Dedifferentiated amniotic fluid mesenchymal stem cell (primary cell): ENCODE measurements at regions not wholly inside any gene's neighbourhood (a gene's known extent, or its start where the extent isn't known, plus 50 kb on each side); places are given as distances from the start of the nearest gene placed in this dataset.
A peak's percentile ranks its signal among the peaks of the same experiment; 100 is the strongest.

Experiments
- DNase-seq: peaks from one replicate; pipeline ENCODE4 v3.0.0-alpha.2; 2016; ENCODE audit errors: extremely low spot score

DNA sequence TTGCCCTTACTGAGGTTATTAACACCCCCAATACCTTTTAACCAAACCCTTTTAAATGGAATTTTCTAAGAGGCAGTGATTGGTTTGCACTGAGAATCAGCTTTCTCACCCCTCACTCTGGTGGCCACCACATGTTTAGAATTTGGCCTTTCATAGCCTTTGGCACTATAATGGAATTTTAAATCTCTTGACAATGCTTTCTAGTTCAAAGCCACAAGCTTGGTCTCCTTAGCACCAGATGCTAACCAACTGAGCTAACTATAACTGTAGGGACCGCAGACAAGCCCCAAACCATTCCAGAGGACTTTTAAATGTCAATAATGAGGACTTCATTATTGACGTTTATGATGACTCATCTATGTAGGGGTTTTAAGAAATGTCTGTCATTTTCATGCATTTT lies 238.7 kb upstream of the SNX7 start:
- no peak for DNase-seq

DNA sequence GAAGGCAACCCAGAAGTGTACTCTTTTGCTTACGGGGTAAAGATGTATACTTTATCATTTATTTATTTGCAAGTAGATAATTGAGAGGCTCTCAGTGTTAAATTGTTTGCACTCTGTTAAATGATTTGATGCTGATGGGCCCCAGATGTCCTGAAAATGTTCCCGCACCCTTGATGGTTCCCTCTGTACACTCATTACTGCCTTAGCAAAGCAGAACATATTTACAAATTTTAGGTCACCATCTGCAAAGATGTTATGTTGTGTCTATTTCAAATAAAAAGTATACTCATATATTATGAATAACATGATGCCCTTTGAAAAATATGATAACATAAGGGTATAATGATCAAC lies 240.5 kb upstream of the SNX7 start:
- no peak for DNase-seq

DNA sequence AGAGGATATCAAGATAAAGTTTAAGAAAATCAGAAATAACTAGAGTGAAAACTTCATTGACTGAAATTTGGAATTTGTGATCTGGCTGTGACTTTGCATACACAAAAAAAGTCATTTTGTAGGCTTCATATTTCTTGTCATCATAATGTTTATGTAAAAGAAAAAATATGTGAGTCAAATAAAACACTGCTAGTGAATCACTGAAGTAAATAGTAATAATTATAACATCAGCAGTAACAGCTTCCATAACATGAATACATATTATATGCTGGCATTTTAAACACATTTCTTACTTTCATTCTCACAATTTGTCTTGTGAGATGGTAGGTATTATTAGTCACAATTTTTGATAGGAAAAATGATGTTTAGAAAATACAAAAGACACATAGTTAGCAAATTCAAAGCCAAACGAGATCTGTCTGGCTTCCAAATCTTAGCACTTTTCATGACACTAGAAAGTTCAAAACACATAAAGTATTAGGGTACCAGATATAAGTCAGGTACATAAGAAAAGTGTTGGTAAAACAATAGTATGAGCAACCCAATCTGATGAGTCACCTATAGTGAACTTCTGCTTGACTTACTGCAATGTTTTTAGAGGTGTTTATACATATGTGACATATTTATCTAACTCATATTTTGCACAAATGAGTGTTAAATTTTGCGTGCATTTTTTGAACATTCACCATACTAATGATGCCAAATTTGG lies 241.0 kb upstream of the SNX7 start:
- no peak for DNase-seq

GRCh38 chr1:98417820-98418219 lies 243.7 kb upstream of the SNX7 start:
- no peak for DNase-seq

- DNase-seq, result no peak
Measured at GRCh38 chr1:98410082-98410481, 251.4 kb upstream of the SNX7 start.

DNA sequence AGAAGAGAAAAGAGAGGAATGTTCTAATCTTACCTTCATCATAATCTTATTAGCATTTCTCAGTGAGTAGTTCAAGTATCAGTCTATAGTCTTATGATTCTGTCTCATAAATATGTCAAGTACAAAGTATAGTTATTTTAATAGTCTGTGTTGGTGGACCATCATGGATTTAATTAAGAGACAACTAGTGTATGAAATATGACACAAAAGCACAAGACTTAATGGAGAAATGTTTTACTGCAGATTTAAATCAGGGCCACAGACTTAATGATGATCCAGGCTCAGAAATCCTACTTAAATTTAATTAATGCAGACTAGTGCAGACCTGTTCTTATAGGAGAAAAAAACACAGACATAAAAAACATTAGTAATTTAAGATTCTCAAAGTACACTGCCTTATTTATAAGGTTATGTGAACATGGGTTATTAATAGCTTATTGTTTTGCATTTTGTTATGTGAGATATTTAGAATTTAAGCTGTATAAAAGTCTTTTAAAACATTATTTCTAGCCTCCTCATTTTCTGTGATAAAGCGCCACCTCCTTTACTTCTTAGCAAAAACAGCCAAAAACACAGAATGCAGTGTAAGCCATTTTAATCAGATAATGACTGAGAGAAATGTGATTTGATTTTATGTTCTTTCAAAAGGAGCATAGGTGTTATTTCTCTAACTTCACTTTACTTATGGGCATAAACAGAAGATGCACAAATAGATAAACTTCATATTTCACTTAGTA lies 255.0 kb upstream of the SNX7 start:
- no peak for DNase-seq

DNA sequence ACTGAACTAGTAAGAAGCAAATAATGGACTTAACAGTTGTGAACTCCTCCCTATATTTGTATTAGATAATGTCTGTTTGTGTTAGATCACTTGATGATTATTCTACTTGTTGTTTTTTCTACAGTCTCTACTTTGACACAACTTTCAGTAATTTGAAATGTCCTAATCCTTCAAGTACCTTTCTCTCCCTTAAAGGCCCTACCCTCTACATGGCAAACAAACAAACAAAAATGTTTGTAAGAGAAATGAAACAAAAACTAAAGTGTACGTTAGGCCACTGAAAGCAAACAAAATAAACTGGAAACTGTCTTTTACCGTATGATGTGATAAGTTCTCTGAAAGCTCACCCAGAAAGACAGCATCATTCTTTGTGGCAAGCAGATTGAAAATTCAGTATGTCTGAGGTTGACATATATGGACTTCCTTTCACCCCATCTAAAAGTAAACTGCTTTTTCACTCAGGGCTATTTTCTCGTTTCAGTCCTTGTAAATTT lies 255.9 kb upstream of the SNX7 start:
- DNase-seq, result no peak

DNA sequence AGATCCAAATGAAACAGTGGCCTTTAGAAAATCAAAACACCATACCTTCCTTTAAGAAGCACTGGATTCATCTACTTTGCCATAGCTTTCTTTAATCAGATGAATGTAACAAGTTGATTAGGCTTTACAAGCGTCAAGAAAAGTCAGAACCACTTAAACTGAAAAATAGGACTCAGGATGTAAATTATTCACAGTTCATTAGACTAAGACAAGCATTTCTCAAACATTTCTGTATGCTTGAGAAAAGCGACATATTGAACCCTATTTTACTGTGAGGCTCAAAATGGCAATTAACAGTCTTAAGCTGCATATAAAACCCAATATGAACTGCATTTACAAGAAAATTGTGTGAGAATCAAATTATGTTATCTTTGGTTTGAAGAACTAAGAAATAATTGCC lies 256.7 kb upstream of the SNX7 start:
- no peak for DNase-seq

DNA sequence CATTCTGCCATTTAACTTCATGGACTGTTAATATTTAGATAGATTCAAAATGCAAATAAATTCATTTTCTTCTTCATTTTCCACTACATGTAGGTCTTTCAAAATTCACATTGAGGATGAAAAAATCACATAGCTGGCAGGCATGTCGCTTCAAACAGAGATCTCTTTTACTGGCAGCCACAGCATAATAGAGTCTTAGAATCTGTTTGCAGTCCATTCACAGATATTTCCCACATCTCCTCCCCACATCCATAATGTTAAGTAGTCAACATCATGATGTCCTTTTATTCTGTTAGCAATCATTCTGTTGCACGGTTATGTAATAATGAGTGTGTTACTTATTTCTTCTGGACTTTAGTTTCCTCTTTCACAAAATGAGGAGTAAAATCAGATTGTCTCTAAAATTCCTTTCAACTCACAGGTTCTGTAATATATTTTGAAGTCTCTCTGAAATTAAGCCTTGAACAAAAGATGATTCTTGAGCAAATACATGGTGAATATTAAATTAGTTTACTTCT lies 257.5 kb upstream of the SNX7 start:
- no peak for DNase-seq

DNA sequence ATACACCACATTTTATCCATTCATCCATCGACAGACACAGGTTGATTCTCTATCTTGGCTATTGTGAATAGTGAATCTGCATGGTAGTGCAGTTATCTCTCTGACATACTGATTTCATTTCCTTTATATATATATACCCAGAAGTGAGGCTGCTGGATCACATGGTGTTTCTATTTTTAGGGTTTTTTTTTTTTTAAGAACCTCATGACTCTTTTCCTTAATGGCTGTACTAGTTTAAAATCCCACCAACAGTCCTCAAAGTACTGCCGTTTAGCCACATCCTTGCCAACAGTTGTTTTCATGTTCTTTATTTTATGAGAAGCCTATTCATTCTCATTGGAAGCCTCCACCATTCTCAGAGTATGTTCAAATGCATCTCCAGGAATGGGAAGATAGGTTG lies 258.7 kb upstream of the SNX7 start:
- no peak for DNase-seq

GRCh38 chr1:98400446-98400845 lies 261.1 kb upstream of the SNX7 start:
- DNase-seq, result no peak

DNA sequence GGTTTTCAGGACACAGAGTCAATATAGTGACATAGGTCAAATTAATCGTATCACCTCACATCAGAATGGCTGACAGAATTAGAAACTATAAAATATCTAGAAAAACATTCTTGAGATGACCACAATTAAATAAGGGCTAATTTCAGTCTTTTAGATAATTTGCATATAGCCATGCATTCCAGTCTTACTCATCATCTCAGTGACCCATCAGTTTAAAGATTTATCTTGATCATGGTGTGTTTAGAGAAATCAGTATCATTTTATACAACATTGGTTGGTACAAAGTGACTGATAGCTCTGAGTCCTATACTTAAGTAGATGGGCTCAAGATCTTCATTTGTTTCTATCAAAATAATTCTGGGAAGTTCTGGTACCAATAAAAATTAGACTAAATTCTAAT lies 262.3 kb upstream of the SNX7 start:
- no peak for DNase-seq

DNA sequence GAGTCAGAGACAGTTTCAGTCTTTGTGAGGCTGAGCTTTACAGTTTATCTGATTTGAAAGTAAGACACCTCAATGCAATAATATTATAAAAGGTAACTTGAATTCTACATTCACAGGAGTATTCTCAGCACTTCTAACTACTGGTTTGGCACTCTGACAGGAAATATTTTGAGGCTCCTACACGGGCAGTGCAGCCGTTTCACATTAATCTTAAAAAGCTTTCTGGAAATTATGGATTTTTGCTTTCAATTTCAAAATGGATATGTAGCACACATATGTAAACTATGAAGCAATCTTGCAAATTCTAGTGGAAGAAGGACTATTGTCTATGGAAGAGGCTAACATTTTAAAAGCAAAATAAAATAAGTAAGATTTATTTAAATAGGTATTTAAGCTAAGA lies 262.9 kb upstream of the SNX7 start:
- no peak for DNase-seq

- DNase-seq, result no peak
Measured at GRCh38 chr1:98398092-98398491, 263.4 kb upstream of the SNX7 start.

DNA sequence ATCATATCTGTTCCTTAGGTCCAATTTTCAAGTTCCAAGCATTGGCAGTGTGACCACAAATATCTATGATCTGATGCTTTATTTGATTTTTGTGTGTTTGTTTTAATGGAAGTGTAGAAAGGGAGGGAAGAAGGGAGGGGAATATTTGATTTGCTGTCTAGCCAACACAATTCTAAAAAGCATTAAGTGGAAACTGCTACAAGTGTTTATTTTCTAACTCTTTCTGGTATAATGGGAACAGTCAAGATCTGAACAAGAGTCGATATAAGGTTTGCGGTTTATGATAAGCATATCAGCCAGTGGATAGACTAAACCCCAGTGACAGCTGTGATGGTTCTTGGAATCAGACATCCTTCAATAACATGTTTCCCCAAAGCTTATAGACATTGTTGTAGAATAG lies 267.8 kb upstream of the SNX7 start:
- DNase-seq, result no peak

- no peak for DNase-seq
Measured at GRCh38 chr1:98391175-98391574, 270.3 kb upstream of the SNX7 start.

DNA sequence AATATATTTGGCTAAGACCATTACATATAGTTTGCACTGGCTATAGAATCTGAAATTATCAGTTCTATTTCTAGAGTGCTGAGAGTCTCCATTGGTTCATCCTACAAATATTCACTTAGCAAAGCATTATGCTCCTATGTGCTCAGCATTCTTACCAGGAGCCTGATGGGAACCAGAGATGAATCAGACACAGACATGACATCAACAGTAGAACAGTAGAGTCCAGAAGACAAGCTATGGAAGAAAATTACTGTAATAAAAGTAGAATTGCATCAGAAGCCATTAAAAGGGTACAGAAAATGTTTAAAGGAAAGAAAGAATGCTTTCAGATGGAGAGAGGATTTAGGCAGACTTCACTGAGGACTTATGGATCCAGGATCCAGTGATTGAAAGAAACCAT lies 271.7 kb upstream of the SNX7 start:
- DNase-seq, result peak; percentile 71

DNA sequence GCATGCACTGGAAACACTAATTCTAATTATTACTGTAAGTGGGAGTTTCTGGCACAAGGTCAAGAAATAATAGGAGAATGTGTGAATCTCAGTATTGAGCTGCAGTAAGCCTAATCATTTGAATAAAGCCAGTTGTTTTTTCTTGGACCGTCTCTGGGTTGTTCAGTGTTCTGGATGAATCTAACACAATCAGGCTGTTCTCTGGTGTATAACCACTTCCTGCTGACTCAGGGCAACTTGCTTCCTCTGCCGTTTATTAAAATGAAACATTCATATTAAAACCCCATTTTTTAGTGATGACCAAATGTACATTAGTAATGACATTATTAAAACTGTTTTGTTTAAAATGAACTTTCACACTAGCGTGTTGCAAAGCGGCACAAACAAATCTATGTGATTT lies 273.1 kb upstream of the SNX7 start:
- peak; percentile 22 for DNase-seq

DNA sequence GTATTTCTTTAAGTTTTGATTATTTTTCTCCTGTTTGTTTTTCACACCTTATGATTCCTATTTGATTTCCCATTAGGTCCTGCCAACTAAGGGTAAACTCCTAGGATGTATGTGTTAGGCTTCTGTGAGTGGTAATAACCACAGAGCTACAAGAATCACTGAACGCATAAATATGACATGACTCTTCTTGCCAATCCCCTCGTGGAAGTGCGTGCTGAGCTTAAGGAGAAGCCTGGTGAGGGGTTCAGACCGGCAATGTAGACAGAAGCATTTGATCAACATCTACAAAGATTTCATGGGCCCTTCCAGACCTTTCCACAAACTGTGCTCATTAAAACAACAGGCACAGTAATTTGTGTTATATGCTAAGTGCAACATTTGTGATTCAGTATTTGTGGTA lies 273.8 kb upstream of the SNX7 start:
- no peak for DNase-seq

GRCh38 chr1:98386675-98387440 lies 274.7 kb upstream of the SNX7 start:
- no peak for DNase-seq

- DNase-seq, result no peak
Measured at GRCh38 chr1:98385652-98386051, 275.9 kb upstream of the SNX7 start.

DNA sequence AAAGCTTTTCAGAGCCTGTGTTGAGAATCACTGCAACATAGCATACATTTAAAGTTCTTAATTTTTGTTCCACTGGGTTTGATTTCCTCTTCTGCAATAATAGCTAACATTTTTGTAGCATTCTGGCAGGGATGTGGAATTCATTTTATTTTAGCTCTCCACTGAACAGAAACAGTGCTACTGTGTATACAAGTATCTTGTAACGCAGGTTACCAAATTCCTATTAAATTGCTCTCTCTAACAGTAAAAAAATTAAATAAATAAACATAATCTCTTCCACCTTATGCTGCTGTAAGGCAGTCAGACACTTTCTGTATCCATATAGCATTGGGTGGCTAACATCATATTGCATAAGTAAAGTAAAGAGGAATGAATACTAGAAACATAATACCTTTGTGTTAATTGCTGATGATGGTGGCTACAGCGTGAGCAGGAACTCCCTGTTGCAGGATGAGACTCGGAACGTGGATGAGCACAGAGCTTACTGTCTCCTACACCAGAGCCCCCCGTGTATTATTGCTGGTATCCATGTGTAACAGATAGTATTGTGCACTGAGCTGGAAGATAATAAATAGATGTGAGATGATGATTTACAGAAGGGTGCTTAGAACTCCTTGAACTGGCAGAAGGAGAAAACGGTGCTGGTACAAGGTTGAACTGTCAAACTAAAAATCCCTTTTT lies 276.9 kb upstream of the SNX7 start:
- no peak for DNase-seq
